RWPE1 (cell line): ENCODE measurements at regions not wholly inside any gene's neighbourhood (a gene's known extent, or its start where the extent isn't known, plus 50 kb on each side); places are given as distances from the start of the nearest gene placed in this dataset.

Experiments used
- CTCF ChIA-PET: fragments of 350-600 bp; sonication (Branson Sonifier 250); formaldehyde crosslinking; extraction: SDS; loops from one replicate; lab custom pipeline; 2021; lab: Yijun Ruan, JAX
- POLR2A ChIA-PET: fragments of 400-600 bp; formaldehyde crosslinking; extraction: SDS; loops from one replicate; lab custom pipeline; 2020; ENCODE audit warnings: antibody characterized with exemption; ENCODE audit not compliant: low non-redundant PET; lab: Yijun Ruan, JAX
- DNase-seq: peaks from one replicate; pipeline ENCODE4 v3.0.0; 2012; ENCODE audit warnings: low spot score
- H3K27ac ChIP-seq: fragments of 450-650 bp; 2 replicates; pipeline ENCODE4 v1.5.1; 2017
- CTCF ChIP-seq: fragments of 450-650 bp; conservative IDR thresholded peaks from 2 replicates; pipeline ENCODE4 v1.5.1; 2017; ENCODE audit warnings: low read depth, mild to moderate bottlenecking

- ChIA-PET CTCF (no interaction called here), POLR2A (no interaction called here)
- no peak for DNase-seq
- no peak overlapping the region for H3K27ac ChIP-seq
- TF ChIP-seq CTCF, result no peak
Measured at GRCh38 chr5:164412531-164412930, 907.1 kb downstream of the MAT2B start.

DNA sequence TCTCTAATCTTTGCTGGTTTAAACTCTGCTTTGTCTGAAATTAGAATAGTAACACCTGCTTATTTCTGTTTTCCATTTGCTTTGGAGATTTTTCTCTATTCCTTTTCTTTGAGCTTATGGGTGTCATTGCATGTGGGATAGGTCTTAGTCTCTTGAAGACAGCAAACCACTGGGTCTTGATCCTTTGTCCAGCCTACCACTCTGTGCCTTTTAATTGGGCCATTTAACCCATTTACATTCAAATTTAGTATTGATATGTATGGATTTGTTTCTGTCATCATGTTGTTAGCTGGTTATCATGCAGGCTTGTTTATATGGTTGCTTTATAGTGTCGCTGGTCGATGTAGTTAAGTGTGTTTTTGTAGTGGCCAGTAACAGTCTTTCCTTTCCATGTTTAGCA is 914.7 kb downstream of the MAT2B start:
- no peak for DNase-seq
- H3K27ac ChIP-seq, result no peak overlapping the region
- POLR2A ChIA-PET, result no interaction called here
- CTCF ChIA-PET, result interaction anchor here (0.6 kb wide), 1 partner anchor 133 kb away, joined by 3 read pairs; no protein-coding TSS in a partner anchor
- no peak for TF ChIP-seq CTCF

DNA sequence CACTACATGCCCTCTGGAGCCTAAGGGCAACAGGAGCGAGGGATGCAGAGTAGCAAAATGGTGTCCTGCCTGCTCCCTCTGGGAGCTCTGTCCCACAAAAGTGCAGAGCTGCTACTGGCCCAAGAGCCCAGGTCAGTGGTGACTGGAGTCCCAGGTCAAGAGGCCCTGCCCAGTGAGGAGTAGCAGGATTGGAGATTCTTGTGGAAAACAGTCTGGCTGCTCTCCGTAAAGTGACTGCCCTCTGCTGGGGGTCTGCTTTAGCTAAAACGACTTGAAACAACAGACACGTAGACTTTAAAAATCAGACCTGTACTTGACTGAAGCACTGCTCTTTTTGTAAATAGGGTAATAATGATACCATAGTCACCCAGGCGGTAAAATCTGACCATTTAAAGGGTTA is 917.0 kb downstream of the MAT2B start:
- H3K27ac ChIP-seq, result no peak overlapping the region
- DNase-seq, result no peak
- POLR2A ChIA-PET, result no interaction called here
- CTCF ChIA-PET, result interaction anchor here (0.6 to 0.7 kb wide), 2 partner anchors 14 to 232 kb away, joined by 3 to 4 read pairs; no protein-coding TSS in a partner anchor
- TF ChIP-seq CTCF, result no peak

DNA sequence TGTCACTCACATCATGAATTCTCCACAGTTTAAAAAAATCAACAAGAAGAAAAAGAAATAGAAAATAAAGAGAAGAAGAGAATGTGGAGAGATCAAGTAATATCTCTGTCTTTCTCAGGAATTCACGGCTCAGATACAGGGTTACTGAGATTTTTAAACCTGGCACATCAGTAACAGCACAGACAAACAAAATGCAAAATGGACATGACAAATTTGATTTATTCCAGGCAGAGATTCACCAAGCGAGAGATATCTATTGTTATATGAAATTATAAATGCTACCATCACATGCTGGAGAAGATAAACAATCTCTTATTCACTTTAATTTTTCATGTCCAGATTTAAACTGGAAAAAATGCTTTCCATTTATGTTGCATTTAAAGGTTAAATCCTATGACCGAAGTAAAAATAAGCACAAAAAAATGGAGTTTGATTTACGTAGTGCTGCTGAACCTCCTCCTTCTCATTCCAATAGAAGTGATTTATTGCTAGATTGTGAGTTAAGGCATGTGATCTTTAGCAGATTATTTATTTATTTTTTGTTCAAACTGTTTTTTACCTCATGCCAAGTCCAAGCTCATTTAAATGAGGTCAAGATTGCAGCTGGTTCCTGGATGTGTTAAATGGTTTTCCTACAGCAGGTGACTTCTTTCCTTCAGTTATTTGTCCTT is 926.4 kb downstream of the MAT2B start:
- TF ChIP-seq CTCF, result no peak
- POLR2A ChIA-PET, result no interaction called here
- H3K27ac ChIP-seq, result no peak overlapping the region
- CTCF ChIA-PET, result no interaction called here
- no peak for DNase-seq

GRCh38 chr5:164433106-164433870 is 927.9 kb downstream of the MAT2B start:
- POLR2A ChIA-PET, result no interaction called here
- CTCF ChIA-PET, result no interaction called here
- TF ChIP-seq CTCF, result no peak
- H3K27ac ChIP-seq, result no peak overlapping the region
- DNase-seq, result no peak

GRCh38 chr5:164435576-164435975 is 930.2 kb downstream of the MAT2B start:
- no peak for TF ChIP-seq CTCF
- POLR2A ChIA-PET, result no interaction called here
- no peak for DNase-seq
- H3K27ac ChIP-seq, result no peak overlapping the region
- CTCF ChIA-PET, result no interaction called here
